SK-N-SH treated with all-trans-retinoic acid at 6 μM for 48 hours (cell line): ENCODE measurements at regions not wholly inside any gene's neighbourhood (a gene's known extent, or its start where the extent isn't known, plus 50 kb on each side); places are given as distances from the start of the nearest gene placed in this dataset.

Source experiments
- ARNTL ChIP-seq: fragments of 450-650 bp; formaldehyde crosslinking; IDR thresholded peaks from 2 replicates; pipeline ENCODE4 v1.5.0; 2020; ENCODE audit warnings: low read depth, mild to moderate bottlenecking, moderate library complexity, borderline replicate concordance
- ISL1 ChIP-seq: fragments of 250-450 bp; sonication (Bioruptor Pico); IDR thresholded peaks from 2 replicates; pipeline ENCODE4 v2.1.2; 2022; ENCODE audit warnings: mild to moderate bottlenecking, moderate library complexity
- OSR1 ChIP-seq: fragments of 250-450 bp; sonication (Bioruptor Pico); IDR thresholded peaks from 2 replicates; pipeline ENCODE4 v1.8.0; 2022; ENCODE audit warnings: moderate library complexity, mild to moderate bottlenecking, inconsistent platforms
- RARB ChIP-seq: fragments of 250-450 bp; sonication (Bioruptor Pico); IDR thresholded peaks from 2 replicates; pipeline ENCODE4 v1.8.0; 2021; ENCODE audit warnings: mild to moderate bottlenecking, moderate library complexity
- TCF4 ChIP-seq: fragments of 250-450 bp; sonication (Bioruptor Pico); IDR thresholded peaks from 2 replicates; pipeline ENCODE4 v1.8.0; 2021; ENCODE audit warnings: mild to moderate bottlenecking, moderate library complexity, borderline replicate concordance
- ZFP3 ChIP-seq: fragments of 250-450 bp; sonication (Bioruptor Pico); IDR thresholded peaks from 2 replicates; pipeline ENCODE4 v1.5.0; 2020; ENCODE audit warnings: mild to moderate bottlenecking, moderate library complexity
- ZNF565 ChIP-seq: fragments of 450-650 bp; formaldehyde crosslinking; conservative IDR thresholded peaks from 2 replicates; pipeline ENCODE4 v1.5.0; 2020; ENCODE audit warnings: low read depth, mild to moderate bottlenecking, moderate library complexity
- ZNF8 ChIP-seq: fragments of 450-650 bp; formaldehyde crosslinking; IDR thresholded peaks from 2 replicates; pipeline ENCODE4 v1.5.0; 2020; ENCODE audit warnings: mild to moderate bottlenecking, moderate library complexity
- TF ChIP-seq, protein P1 (sequence below): fragments of 250-450 bp; sonication (Bioruptor Pico); IDR thresholded peaks from 2 replicates; pipeline ENCODE4 v1.5.1; 2020; ENCODE audit warnings: low read depth, mild to moderate bottlenecking, moderate library complexity

DNA sequence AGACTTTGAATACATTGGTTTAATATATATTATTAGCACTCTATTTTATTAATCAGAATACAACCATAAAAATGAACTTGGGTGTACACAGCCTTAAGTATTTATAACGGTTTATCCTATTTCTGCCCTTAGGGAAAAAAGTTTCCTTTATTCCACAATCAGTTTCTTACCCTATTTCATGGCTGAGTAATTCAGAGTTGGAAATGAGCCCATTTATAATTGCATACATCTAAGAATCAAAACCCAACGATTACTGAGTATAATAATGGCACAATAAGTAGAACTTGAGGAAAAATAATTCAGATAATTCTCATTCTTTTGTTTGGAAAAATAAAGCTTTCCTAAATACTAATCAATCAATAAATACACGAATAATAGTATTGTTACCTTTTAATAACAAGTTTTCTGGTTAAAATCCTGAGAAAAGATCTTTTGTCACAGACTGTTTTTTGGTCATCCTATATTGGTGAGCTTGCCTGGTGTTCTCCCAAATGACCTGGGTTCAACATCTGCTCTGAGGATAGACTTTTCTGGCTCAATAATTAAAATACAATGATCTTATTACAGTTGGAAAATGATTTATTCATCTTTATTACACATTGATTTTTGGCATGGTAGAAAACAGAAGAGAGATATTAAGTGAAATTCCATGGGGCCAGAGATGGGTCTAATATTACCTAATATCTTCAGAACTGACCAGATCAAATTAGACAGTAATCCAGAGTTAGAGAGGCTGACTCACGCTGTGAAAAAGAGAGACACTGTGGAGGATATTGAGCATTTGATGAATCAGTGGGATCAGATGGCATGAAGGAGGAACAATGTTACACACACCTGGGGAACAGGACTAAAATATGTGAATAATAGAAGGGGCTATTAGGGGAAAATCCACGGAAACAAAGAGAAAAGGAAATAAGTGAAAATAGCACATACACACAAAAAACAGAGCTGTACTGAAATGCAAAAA is 162.1 kb upstream of the TBX18 start:
- TF ChIP-seq ISL1 (CRISPR knock-in tag) (no peak), ARNTL (CRISPR knock-in tag) (no peak), OSR1 (no peak), ZNF8 (CRISPR knock-in tag) (no peak), TCF4 (no peak), ZNF565 (no peak), RARB (no peak), ZFP3 (CRISPR knock-in tag) (no peak)
- TF ChIP-seq, protein P1, sequence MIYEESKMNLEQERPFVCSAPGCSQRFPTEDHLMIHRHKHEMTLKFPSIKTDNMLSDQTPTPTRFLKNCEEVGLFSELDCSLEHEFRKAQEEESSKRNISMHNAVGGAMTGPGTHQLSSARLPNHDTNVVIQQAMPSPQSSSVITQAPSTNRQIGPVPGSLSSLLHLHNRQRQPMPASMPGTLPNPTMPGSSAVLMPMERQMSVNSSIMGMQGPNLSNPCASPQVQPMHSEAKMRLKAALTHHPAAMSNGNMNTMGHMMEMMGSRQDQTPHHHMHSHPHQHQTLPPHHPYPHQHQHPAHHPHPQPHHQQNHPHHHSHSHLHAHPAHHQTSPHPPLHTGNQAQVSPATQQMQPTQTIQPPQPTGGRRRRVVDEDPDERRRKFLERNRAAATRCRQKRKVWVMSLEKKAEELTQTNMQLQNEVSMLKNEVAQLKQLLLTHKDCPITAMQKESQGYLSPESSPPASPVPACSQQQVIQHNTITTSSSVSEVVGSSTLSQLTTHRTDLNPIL (CRISPR knock-in tag), result no peak
